Activated CD4-positive, alpha-beta T cell treated with anti-CD3 and anti-CD28 coated beads, Interleukin-2, amount 10 ng/mL, durations not matched to agents 7 days and 5 days (primary cell): ENCODE measurements at regions not wholly inside any gene's neighbourhood (a gene's known extent, or its start where the extent isn't known, plus 50 kb on each side); places are given as distances from the start of the nearest gene placed in this dataset.
"Not testable (repeated sequence)": the region's sequence is repeated elsewhere in the genome, so short reads cannot be mapped to it uniquely, and the experiment has no call there.

Experiments
- CTCF ChIA-PET: fragments of 350-600 bp; sonication (Branson Sonifier 250); formaldehyde crosslinking; loops from one replicate; lab custom pipeline; 2021; ENCODE audit warnings: antibody characterized with exemption; lab: Charles Lee
- POLR2A ChIA-PET: fragments of 350-600 bp; sonication (Branson Sonifier 250); formaldehyde crosslinking; loops from one replicate; lab custom pipeline; 2021; ENCODE audit warnings: antibody characterized with exemption; lab: Charles Lee
- DNase-seq: peaks from one replicate; pipeline ENCODE4 v3.0.0-alpha.2; 2020
- H3K27ac Mint-ChIP-seq: one replicate; pipeline ENCODE4 v1.8.0; 2021; ENCODE audit warnings: mild to moderate bottlenecking, moderate library complexity, mixed read lengths
- H3K27me3 Mint-ChIP-seq: one replicate; pipeline ENCODE4 v1.8.0; 2021; ENCODE audit warnings: mixed read lengths
- H3K36me3 Mint-ChIP-seq: one replicate; pipeline ENCODE4 v1.8.0; 2021; ENCODE audit warnings: low read depth, mixed read lengths
- H3K4me1 Mint-ChIP-seq: one replicate; pipeline ENCODE4 v1.8.0; 2021; ENCODE audit warnings: mixed read lengths
- H3K4me3 Mint-ChIP-seq: one replicate; pipeline ENCODE4 v1.8.0; 2021; ENCODE audit warnings: mild to moderate bottlenecking, moderate library complexity, mixed read lengths
- H3K9me3 Mint-ChIP-seq: one replicate; pipeline ENCODE4 v1.8.0; 2021; ENCODE audit warnings: mixed read lengths

GRCh38 chr7:106548491-106548890 lies 112.5 kb downstream of the CCDC71L start:
- no peaks in the 10 kb centered on the region for H3K9me3 Mint-ChIP-seq
- ChIA-PET POLR2A (no interaction called here), CTCF (no interaction called here)
- DNase-seq: no peak
- H3K27me3 Mint-ChIP-seq: no peaks in the 10 kb centered on the region
- H3K4me3 Mint-ChIP-seq: no peak overlapping the region
- no peak overlapping the region for H3K27ac Mint-ChIP-seq
- peaks cover 3% of the 10 kb centered on the region for H3K4me1 Mint-ChIP-seq
- no peaks in the 10 kb centered on the region for H3K36me3 Mint-ChIP-seq

GRCh38 chr7:106545275-106545674 lies 115.7 kb downstream of the CCDC71L start:
- ChIA-PET POLR2A (no interaction called here), CTCF (interaction anchor here (1.8 kb wide), 1 partner anchor 191 kb away, joined by 7 read pairs; no protein-coding TSS in a partner anchor)
- Mint-ChIP-seq H3K9me3 (no peaks in the 10 kb centered on the region), H3K27me3 (no peaks in the 10 kb centered on the region), H3K4me3 (no peak overlapping the region), H3K36me3 (no peaks in the 10 kb centered on the region), H3K27ac (no peak overlapping the region), H3K4me1 (peaks cover 7% of the 10 kb centered on the region)
- DNase-seq: no peak

- POLR2A ChIA-PET: interaction anchor here (0.6 kb wide), 1 partner anchor 237 kb away, joined by 3 read pairs; no protein-coding TSS in a partner anchor
- no peaks in the 10 kb centered on the region for H3K36me3 Mint-ChIP-seq
- no peaks in the 10 kb centered on the region for H3K27me3 Mint-ChIP-seq
Observed at GRCh38 chr7:106543221-106543757, 117.7 kb downstream of the CCDC71L start.

GRCh38 chr7:106542550-106543220 lies 118.3 kb downstream of the CCDC71L start:
- no peaks in the 10 kb centered on the region for H3K36me3 Mint-ChIP-seq
- H3K4me1 Mint-ChIP-seq: peaks cover 7% of the 10 kb centered on the region
- peak; percentile 43 for DNase-seq
- POLR2A ChIA-PET: interaction anchor here (0.6 kb wide), 1 partner anchor 237 kb away, joined by 3 read pairs; no protein-coding TSS in a partner anchor
- no peaks in the 10 kb centered on the region for H3K27me3 Mint-ChIP-seq
- H3K4me3 Mint-ChIP-seq: no peak overlapping the region
- H3K9me3 Mint-ChIP-seq: no peaks in the 10 kb centered on the region
- CTCF ChIA-PET: interaction anchor here (0.6 to 1.4 kb wide), 8 partner anchors 10 to 198 kb away, joined by 3 to 8 read pairs (median 4); no protein-coding TSS in a partner anchor
- no peak overlapping the region for H3K27ac Mint-ChIP-seq

More at GRCh38 chr7:106543221-106543757, 117.7 kb downstream of the CCDC71L start:
- H3K27ac Mint-ChIP-seq: no peak overlapping the region
- H3K9me3 Mint-ChIP-seq: no peaks in the 10 kb centered on the region
- DNase-seq: no peak
- H3K4me3 Mint-ChIP-seq: no peak overlapping the region
- peaks cover 7% of the 10 kb centered on the region for H3K4me1 Mint-ChIP-seq
- CTCF ChIA-PET: interaction anchor here (0.6 to 1.4 kb wide), 8 partner anchors 9 to 197 kb away, joined by 3 to 8 read pairs (median 4); no protein-coding TSS in a partner anchor

GRCh38 chr7:106538638-106539037 lies 122.3 kb downstream of the CCDC71L start:
- Mint-ChIP-seq H3K4me1 (peaks cover 8% of the 10 kb centered on the region), H3K27ac (no peak overlapping the region), H3K27me3 (no peaks in the 10 kb centered on the region), H3K9me3 (peaks cover 3% of the 10 kb centered on the region), H3K36me3 (no peaks in the 10 kb centered on the region), H3K4me3 (no peak overlapping the region)
- no peak for DNase-seq
- POLR2A ChIA-PET: no interaction called here
- CTCF ChIA-PET: no interaction called here

GRCh38 chr7:106537119-106537518 lies 123.8 kb downstream of the CCDC71L start:
- no peak for DNase-seq
- no peak overlapping the region for H3K27ac Mint-ChIP-seq
- H3K4me3 Mint-ChIP-seq: no peak overlapping the region
- CTCF ChIA-PET: no interaction called here
- H3K4me1 Mint-ChIP-seq: peaks cover 4% of the 10 kb centered on the region
- POLR2A ChIA-PET: no interaction called here
- no peaks in the 10 kb centered on the region for H3K36me3 Mint-ChIP-seq
- no peaks in the 10 kb centered on the region for H3K27me3 Mint-ChIP-seq
- H3K9me3 Mint-ChIP-seq: peaks cover 3% of the 10 kb centered on the region

GRCh38 chr7:106536079-106536478 lies 124.9 kb downstream of the CCDC71L start:
- H3K27ac Mint-ChIP-seq: no peak overlapping the region
- CTCF ChIA-PET: interaction anchor here (0.8 kb wide), 1 partner anchor 10 kb away, joined by 3 read pairs; no protein-coding TSS in a partner anchor
- POLR2A ChIA-PET: no interaction called here
- no peak for DNase-seq
- H3K4me3 Mint-ChIP-seq: no peak overlapping the region
- H3K9me3 Mint-ChIP-seq: peaks cover 3% of the 10 kb centered on the region
- H3K36me3 Mint-ChIP-seq: no peaks in the 10 kb centered on the region
- H3K4me1 Mint-ChIP-seq: peaks cover 4% of the 10 kb centered on the region
- no peaks in the 10 kb centered on the region for H3K27me3 Mint-ChIP-seq

GRCh38 chr7:106535234-106535932 lies 125.6 kb downstream of the CCDC71L start:
- ChIA-PET POLR2A (no interaction called here), CTCF (interaction anchor here (0.8 kb wide), 1 partner anchor 10 kb away, joined by 3 read pairs; no protein-coding TSS in a partner anchor)
- H3K27ac Mint-ChIP-seq: no peak overlapping the region
- no peaks in the 10 kb centered on the region for H3K36me3 Mint-ChIP-seq
- no peaks in the 10 kb centered on the region for H3K27me3 Mint-ChIP-seq
- H3K4me3 Mint-ChIP-seq: no peak overlapping the region
- H3K9me3 Mint-ChIP-seq: peaks cover 3% of the 10 kb centered on the region
- DNase-seq: no peak
- H3K4me1 Mint-ChIP-seq: peaks cover 4% of the 10 kb centered on the region

GRCh38 chr7:106534271-106534846 lies 126.6 kb downstream of the CCDC71L start:
- H3K4me1 Mint-ChIP-seq: peaks cover 4% of the 10 kb centered on the region
- H3K4me3 Mint-ChIP-seq: no peak overlapping the region
- ChIA-PET CTCF (no interaction called here), POLR2A (no interaction called here)
- DNase-seq: no peak
- H3K9me3 Mint-ChIP-seq: peaks cover 3% of the 10 kb centered on the region
- H3K27ac Mint-ChIP-seq: no peak overlapping the region
- H3K36me3 Mint-ChIP-seq: no peaks in the 10 kb centered on the region
- no peaks in the 10 kb centered on the region for H3K27me3 Mint-ChIP-seq

- H3K9me3 Mint-ChIP-seq, H3K4me1 Mint-ChIP-seq, DNase-seq, H3K36me3 Mint-ChIP-seq, H3K4me3 Mint-ChIP-seq, H3K27ac Mint-ChIP-seq, H3K27me3 Mint-ChIP-seq, POLR2A ChIA-PET: not testable (repeated sequence)
- CTCF ChIA-PET: interaction anchor here (0.6 kb wide), 1 partner anchor 141 kb away, joined by 3 read pairs; no protein-coding TSS in a partner anchor
Observed at GRCh38 chr7:106530183-106530582, 130.8 kb downstream of the CCDC71L start.

GRCh38 chr7:106526617-106527016 lies 134.3 kb downstream of the CCDC71L start:
- DNase-seq, H3K4me3 Mint-ChIP-seq, H3K27ac Mint-ChIP-seq, POLR2A ChIA-PET, CTCF ChIA-PET, H3K27me3 Mint-ChIP-seq, H3K9me3 Mint-ChIP-seq, H3K36me3 Mint-ChIP-seq, H3K4me1 Mint-ChIP-seq: not testable (repeated sequence)

- no peaks in the 10 kb centered on the region for H3K36me3 Mint-ChIP-seq
- H3K4me1 Mint-ChIP-seq: peaks cover 6% of the 10 kb centered on the region
- H3K4me3 Mint-ChIP-seq: no peak overlapping the region
- H3K9me3 Mint-ChIP-seq: no peaks in the 10 kb centered on the region
- DNase-seq: no peak
- peak overlapping the region; percentile 33 for H3K27ac Mint-ChIP-seq
- H3K27me3 Mint-ChIP-seq: peaks cover 4% of the 10 kb centered on the region
- ChIA-PET POLR2A (no interaction called here), CTCF (interaction anchor here (0.9 kb wide), 1 partner anchor 18 kb away, joined by 4 read pairs; no protein-coding TSS in a partner anchor)
Observed at GRCh38 chr7:106524690-106525059, 136.3 kb downstream of the CCDC71L start.
